HG03095 (cell line): ENCODE measurements at regions not wholly inside any gene's neighbourhood (a gene's known extent, or its start where the extent isn't known, plus 50 kb on each side); places are given as distances from the start of the nearest gene placed in this dataset.
"Not testable (repeated sequence)": the region's sequence is repeated elsewhere in the genome, so short reads cannot be mapped to it uniquely, and the experiment has no call there.

Experiments
- ATAC-seq: cut with Tn5 transposase; IDR thresholded peaks from one replicate; pipeline ENCODE4 v1.9.1; 2021; ENCODE audit warnings: moderate library complexity; ENCODE audit not compliant: unreplicated experiment

DNA sequence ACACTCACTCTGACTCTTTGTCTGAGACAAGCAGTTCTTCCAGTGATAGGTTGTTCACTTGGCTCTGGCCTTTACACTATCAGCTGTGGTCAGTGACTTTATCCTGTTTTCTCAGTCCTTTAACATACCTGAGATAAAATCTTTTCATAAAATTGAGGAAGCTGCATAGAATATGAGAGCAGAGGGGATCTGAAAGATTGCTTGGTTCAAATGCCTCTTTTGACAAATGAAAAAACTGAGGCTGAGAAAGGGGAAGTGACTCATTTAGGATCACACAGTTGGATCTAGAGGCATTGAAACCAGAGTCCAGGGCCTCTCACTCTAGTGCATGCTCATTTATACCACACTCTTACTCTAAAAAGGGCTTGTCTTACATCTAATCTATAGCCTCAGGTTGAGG lies 277.0 kb upstream of the TBX18 start:
- peak; percentile 63 for ATAC-seq

GRCh38 chr6:85037221-85037620 lies 272.8 kb upstream of the TBX18 start:
- ATAC-seq: no peak

GRCh38 chr6:85035766-85036165 lies 271.4 kb upstream of the TBX18 start:
- ATAC-seq: no peak

- ATAC-seq: no peak
Measured at GRCh38 chr6:85033547-85033946, 269.1 kb upstream of the TBX18 start.

GRCh38 chr6:85026021-85026420 lies 261.6 kb upstream of the TBX18 start:
- no peak for ATAC-seq

- no peak for ATAC-seq
Measured at GRCh38 chr6:85023721-85024120, 259.3 kb upstream of the TBX18 start.

- no peak for ATAC-seq
Measured at GRCh38 chr6:85017352-85017751, 253.0 kb upstream of the TBX18 start.

GRCh38 chr6:85016726-85017125 lies 252.3 kb upstream of the TBX18 start:
- ATAC-seq: no peak

DNA sequence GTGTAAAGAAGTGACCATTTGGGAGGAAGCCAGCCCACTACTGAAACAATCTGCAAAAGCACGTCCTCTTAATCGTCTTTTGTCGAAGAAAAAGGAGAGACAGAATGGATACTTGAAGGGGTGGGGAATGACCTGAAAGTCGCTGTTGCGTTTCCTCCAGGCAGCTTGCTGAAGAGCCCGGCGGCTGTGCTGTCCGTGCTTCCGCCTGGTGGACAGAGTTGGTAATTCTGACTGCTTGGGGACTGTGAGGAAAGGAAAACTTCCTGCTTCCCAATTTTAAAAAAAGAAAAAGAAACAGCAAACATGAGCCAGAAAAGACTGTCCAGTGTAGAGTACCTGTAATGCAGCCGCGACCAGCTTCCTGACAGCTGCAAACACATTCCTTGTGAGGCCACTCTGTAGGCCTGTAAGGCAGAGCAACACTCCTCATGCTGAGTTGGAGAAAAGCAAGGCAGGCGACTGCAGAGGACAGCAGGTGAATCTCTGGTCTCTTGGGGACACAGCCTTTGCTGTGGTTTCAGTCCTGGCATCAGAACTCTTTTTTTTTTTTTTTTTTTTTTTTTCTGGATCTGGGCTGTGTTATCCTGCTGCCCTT lies 251.1 kb upstream of the TBX18 start:
- peak; percentile 55 for ATAC-seq

GRCh38 chr6:85010865-85011264 lies 246.5 kb upstream of the TBX18 start:
- no peak for ATAC-seq

- ATAC-seq: no peak
Measured at GRCh38 chr6:85008296-85009009, 244.1 kb upstream of the TBX18 start.

GRCh38 chr6:85006362-85006761 lies 242.0 kb upstream of the TBX18 start:
- ATAC-seq: no peak

DNA sequence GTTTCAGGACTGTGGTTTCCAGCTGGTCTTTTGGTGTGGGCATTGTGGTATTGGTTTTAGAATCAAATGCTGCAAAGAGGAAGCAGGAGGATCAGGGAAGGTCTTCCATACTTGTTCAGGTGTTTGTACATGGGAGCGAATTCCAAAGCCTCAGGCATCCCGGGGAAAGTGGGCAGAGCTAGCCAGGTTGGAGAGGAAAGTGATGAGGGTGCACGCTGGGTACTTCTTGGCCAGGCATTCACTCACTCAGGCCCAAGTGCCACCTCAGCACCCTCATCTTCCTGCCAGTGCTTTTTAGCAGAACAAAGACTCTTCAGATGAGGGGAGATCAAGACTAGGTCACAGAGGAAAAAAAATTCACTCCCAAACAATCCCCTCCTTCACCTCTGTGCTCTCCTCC lies 241.1 kb upstream of the TBX18 start:
- ATAC-seq: no peak

DNA sequence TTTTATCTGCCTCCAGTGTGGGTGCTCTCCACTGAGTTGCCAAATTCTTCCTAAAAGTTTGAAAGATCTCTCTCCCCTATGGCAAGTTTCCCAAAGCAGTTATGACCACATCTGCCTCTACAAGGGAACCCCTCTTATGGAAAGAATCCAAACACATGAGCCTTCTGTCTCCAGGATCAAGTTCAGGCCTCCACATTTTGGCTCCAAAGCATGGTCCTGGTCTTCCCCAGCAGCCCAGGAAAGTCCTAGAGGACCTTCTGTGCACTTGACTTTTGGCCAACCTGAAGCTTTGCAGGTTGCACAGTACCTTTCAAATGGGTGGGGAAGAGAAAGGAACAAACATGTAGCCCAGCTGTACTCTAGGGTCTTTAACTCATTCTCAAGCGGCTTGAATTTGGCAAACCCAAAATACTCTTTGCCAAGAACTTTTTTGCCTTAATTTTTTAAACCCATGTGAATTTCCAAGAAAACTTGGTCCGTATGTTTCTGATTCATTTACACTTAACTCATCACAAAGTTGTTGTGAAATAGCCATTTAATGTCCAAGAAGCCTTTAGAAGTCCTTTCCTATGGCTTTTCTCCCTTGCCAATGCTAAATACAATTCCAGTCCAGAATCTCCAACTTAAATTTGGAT lies 240.1 kb upstream of the TBX18 start:
- ATAC-seq: no peak

DNA sequence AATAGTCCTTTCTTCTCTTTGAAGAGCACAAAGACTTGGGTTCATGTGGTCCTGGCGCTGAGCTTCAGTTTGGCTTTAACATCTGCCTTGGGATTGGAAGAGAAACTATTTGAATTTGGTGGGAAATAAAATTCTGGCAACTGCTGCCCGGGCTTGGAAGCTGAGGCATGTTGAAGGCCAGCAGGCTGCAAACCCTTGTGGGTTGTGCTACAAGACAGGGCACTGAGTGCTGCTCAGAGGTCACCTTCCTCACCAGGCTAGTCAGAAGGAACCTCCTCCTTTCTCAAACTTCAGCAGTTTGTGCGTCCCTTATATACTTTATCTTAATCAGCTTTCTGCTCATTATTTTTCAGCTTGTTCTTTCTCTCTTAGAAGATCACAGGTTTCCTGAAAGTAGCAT lies 238.4 kb upstream of the TBX18 start:
- no peak for ATAC-seq

- ATAC-seq: no peak
Measured at GRCh38 chr6:85000001-85000400, 235.6 kb upstream of the TBX18 start.

- ATAC-seq: no peak
Measured at GRCh38 chr6:84998223-84998622, 233.8 kb upstream of the TBX18 start.

- not testable (repeated sequence) for ATAC-seq
Measured at GRCh38 chr6:84988766-84989165, 224.4 kb upstream of the TBX18 start.

DNA sequence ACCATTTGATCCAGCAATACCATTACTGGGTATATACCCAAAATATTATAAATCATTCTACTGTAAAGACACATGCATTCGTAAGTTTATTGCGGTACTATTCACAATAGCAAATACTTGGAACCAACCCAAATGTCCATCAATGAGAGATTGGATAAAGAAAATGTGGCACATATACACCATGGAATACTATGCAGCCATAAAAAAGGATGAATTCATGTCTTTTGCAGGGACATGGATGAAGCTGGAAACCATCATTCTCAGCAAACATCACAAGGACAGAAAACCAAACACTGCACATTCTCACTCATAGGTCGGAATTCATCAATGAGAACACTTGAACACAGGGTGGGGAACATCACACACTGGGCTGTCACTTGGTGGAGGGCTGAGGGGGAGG lies 221.1 kb upstream of the TBX18 start:
- not testable (repeated sequence) for ATAC-seq

GRCh38 chr6:84979541-84979940 lies 215.1 kb upstream of the TBX18 start:
- no peak for ATAC-seq

DNA sequence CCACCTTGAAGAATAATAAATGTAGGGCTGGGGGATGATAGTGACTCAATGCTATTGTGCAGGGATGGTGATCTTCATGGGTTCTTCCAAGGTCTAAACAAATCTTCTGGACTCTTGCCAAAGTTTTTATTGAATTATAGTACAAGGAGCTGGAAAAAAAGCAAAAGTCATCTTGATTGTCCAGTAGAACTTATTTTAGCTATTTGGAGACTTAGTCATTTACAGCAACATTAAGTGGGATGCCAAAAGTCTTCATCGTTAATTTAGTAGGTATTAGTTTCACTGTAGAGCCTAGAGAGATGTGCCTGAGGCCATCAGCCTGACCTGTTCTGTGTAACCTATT lies 212.9 kb upstream of the TBX18 start:
- no peak for ATAC-seq

GRCh38 chr6:84976526-84977362 lies 212.3 kb upstream of the TBX18 start:
- ATAC-seq: no peak
